GM18498 (cell line): ENCODE measurements at regions not wholly inside any gene's neighbourhood (a gene's known extent, or its start where the extent isn't known, plus 50 kb on each side); places are given as distances from the start of the nearest gene placed in this dataset.
"Not testable (repeated sequence)": the region's sequence is repeated elsewhere in the genome, so short reads cannot be mapped to it uniquely, and the experiment has no call there.

Source experiments
- ATAC-seq: cut with Tn5 transposase; IDR thresholded peaks from one replicate; pipeline ENCODE4 v1.9.1; 2021; ENCODE audit warnings: mild to moderate bottlenecking, moderate library complexity; ENCODE audit not compliant: unreplicated experiment

DNA sequence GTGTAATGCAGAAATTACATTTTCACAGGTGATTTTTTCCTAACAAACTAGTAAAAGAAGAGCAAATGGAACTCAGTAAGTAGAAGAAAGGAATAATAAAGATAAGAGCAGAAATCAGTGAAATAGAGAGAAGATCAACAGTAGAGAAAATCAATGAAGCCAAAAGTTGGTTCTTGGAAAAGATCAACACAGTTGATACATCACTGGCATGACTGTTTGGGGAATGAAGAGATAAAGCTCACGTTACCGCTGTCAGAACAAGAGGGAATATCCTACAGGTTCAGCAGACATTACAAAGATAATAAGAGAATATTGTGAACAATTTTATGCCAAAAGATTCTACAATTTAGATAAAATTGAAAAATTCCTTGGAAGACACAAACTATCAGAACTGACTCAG, 146.4 kb downstream of the ACTR3B start:
- ATAC-seq, result no peak

- no peak for ATAC-seq
Observed at GRCh38 chr7:152907042-152907761, 147.7 kb downstream of the ACTR3B start.

- no peak for ATAC-seq
Observed at GRCh38 chr7:152909280-152909679, 149.7 kb downstream of the ACTR3B start.

DNA sequence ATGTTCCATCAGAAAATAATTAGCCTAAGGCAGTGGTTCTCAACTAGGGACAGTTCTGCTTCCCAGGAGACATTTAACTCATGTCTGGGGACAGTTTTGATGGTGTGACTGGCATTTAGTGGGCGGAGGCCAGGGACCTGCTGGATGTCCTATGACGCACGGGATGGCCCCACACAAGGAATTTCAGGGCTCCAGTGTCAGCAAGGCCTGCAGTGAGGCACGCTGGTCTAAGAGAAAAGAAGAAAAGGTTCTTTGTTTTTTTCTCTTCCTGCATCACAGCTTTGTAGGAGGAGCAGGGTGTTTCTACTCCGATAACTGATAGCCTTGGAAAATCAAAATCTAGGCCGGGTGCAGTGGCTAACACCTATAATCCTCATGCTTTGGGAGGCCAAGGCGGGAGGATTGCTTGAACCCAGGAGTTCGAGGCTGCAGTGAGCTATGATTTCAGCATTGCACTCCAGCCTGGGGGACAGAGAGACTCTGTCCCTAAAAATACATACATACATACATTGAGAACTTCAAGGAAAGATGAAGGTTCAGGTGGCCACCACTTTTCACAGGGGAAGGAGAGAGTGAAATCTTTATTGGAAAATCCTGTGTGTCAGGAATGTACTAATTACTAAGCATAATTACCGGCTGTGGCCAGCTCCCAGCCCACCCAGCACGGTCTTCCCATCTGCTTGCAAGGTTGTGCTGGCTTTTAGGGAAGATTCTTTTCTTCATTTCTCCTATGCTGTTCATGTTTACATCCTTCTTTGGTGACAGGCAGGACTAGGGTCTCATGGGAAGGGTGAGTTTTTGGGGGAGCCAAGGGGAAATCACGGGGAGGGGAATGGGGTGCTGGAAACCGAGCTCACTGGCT, 150.4 kb downstream of the ACTR3B start:
- ATAC-seq, result no peak

DNA sequence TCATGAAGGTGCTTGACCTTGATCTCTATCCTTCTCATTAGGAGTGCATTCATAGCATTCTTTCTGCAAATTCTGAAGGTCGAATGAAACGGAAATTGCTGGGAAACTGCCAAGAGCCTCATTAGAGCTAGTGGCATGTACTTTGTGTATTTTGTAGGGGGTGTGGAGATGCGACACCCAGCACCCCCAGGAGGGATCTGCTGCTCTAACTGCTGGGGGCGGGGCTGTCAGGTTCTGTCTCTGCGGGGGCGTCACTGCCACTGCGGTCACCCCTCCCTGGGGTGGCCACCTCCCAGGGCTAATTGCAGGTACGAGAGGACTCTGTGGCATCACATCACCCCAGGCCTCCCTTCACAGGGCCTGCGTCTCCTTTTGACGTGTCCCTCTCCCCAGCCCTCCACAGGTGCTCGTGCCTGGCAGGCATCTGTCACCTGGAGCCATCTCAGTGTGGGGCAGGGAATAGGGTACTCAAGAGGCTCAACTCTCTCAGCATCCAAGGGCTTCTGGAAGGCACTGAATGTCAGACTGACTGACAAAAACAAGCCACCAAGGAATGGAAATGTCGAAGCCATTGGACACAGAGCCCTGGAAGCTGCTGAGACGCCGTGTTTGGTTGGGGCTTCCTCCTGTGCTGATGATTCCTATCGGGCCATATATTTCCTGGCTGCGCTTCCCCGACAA, 151.1 kb downstream of the ACTR3B start:
- no peak for ATAC-seq

- no peak for ATAC-seq
Observed at GRCh38 chr7:152911226-152911560, 151.6 kb downstream of the ACTR3B start.

DNA sequence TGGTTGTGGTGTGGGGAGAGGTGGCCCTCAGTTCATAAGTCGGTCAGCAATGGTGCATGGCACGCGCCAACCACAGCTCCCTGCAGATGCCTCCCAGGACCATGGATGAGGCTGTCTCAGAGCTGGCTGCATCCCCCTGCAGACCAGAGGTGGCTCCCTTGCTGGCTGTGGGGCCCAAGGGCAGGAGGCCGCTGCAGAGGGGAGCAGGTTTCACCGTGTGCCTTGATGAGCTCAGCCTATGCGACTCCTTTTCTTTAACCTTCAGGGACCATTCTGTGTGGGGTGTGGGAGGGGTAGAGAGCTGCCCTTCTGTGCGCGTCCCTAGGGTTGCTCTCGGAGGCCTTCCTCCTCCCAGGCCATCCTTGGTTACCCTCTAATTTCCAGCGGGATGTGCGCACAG, 152.4 kb downstream of the ACTR3B start:
- no peak for ATAC-seq

DNA sequence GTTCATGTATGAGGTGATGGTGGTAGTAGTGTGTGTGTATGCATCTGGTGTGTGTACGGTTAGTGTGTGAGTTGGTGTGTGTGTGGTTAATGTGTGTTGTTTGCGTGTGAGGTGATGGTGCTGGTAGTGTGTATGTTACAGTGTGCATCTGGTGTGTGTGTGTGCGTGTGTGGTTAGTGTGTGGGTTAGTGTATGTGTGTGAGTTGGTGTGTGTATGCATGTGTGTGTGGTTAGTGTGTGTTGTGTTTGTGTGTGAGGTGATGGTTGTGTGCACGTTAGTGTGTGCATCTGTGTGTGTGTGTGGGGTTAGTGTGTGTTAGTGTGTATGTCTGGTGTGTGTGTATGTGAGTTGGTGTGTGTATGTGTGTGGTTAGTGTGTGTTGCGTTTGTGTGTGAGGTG, 153.0 kb downstream of the ACTR3B start:
- no peak for ATAC-seq

DNA sequence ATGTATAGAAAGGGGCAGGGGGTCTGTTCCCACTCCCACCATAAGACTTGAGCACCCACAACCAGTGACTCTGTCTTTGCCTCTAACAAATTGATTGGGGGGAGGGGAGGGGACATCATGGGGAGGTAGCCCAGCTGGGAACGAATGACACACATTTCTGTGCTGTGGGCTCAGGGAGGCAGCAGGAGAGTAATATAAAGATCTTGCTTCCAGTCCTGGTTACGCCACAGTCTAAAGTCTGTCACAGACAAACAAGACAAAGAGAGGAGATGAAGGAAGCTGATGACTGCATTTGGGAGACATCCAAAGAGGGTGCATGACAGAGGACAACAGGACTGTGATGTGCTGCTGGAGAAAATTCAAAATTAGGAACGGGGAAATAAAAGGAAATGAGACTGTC, 153.9 kb downstream of the ACTR3B start:
- no peak for ATAC-seq

GRCh38 chr7:152914014-152914844, 154.7 kb downstream of the ACTR3B start:
- ATAC-seq, result no peak

- not testable (repeated sequence) for ATAC-seq
Observed at GRCh38 chr7:152914845-152915102, 155.2 kb downstream of the ACTR3B start.

- ATAC-seq, result no peak
Observed at GRCh38 chr7:152922318-152923081, 162.9 kb downstream of the ACTR3B start.

- no peak for ATAC-seq
Observed at GRCh38 chr7:152923711-152924110, 164.2 kb downstream of the ACTR3B start.

DNA sequence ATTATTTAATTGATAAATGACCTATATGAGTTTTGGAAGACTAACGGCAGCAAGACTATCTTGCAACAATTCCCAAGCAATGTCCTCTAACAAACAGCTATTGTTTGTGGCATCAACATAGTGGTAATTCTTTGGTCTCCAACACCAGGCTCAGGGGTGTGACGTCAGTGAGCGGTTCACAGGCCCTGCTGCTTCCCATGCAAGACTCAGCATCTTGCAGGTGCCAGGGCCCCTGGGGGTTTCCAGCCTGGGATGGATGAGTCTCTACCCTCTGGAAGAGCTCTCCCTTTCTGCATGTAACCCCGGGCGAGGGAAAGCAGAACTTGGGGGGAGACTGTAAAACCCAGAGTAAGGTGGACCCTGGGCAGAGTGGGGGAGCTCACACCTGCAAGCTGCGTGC, 164.7 kb downstream of the ACTR3B start:
- no peak for ATAC-seq

GRCh38 chr7:152924826-152925411, 165.4 kb downstream of the ACTR3B start:
- no peak for ATAC-seq

DNA sequence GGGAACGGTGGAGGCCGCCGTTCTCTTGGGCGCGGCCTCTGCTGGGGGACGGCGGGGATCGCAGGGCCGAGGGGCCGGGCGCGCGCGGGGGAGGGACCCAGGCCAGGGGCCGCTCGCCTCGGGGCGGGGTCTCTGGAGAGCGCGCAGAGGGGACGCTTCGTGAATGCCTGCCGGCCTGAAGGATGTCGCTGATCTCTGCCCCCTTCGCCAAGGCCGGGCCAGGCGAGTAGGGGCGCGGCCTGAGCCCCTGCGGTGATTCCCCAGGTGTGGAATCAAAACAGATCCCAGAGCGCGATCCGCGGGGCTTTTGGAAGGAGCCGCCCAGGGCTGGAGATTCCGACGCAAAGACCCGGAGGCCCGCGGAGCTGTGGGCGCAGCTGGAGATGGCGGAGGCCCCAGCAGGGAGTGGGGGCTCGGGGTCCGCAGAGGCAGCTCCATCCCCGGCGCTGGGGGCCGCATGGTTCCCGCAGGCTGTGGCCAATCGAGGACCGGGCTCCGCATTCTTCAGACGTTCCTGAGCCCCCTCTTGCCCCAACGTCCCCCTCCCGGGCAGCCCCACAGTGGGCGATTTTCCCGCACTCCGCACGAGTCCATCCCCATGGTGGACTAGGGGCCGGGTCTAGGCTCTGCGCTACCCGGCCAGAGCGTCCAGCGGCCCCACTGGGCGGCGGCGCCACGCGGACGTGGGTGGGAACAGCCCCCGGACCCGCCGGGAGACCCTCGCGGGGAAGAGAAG, 166.0 kb downstream of the ACTR3B start:
- ATAC-seq, result no peak

DNA sequence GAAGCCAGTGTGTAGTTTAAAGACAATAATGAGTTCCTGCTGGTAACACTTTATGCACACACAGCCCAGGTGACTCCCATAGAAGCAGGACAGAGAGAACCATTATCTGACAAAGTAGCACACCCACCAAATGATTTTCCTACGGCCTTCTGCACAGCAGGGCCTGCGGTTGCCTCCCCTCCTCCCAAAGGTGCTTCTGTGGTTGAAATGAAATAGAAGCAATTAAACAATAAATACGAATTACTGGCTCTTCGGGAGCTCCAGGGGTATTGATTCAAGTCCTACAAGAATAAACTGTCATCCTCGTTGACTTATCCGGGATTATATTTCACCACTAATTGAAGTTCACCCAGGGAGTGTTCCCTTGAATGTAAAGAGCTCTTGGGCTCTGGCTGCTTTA, 172.1 kb downstream of the ACTR3B start:
- no peak for ATAC-seq

DNA sequence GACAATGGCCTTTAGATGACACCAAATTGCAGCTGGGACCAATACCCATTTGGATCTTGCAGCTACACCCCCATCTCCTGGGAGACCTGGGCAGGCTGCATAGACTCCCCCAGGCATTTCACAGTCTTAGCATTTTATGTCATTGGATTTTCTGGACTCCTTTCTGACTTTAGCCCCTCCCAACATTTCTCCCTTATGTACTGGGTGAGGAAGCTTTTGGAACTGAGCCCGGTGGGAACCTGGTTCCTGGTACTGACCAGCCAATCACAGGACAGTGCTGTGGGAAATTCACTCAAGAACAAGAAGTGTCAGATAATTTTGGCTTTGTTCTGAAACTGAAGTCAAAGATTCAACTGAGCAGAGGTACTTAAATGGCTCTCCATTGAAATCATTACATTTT, 177.7 kb downstream of the ACTR3B start:
- no peak for ATAC-seq

- ATAC-seq, result not testable (repeated sequence)
Observed at GRCh38 chr7:152946616-152947015, 187.1 kb downstream of the ACTR3B start.
